Activated T-helper 2 cell treated with anti-CD3 and anti-CD28 coated beads, Interferon-gamma antibody, Interleukin-2, Interleukin-4, amounts not matched to agents 10 μg/mL and 5 μg/mL and 100 μg/mL, durations not matched to agents 14 hours and 24 hours and 36 hours (primary cell): ENCODE measurements at regions not wholly inside any gene's neighbourhood (a gene's known extent, or its start where the extent isn't known, plus 50 kb on each side); places are given as distances from the start of the nearest gene placed in this dataset.

Experiments used
- DNase-seq: peaks from one replicate; pipeline ENCODE4 v3.0.0; 2021; ENCODE audit warnings: low spot score
- H3K27ac Mint-ChIP-seq: one replicate; pipeline ENCODE4 v1.8.0; 2021; ENCODE audit warnings: mixed read lengths
- H3K27me3 Mint-ChIP-seq: one replicate; pipeline ENCODE4 v1.8.0; 2021; ENCODE audit warnings: low read depth, mixed read lengths
- H3K36me3 Mint-ChIP-seq: one replicate; pipeline ENCODE4 v1.8.0; 2021; ENCODE audit warnings: low read depth, mixed read lengths
- H3K4me1 Mint-ChIP-seq: one replicate; pipeline ENCODE4 v1.8.0; 2021; ENCODE audit warnings: low read depth, mixed read lengths
- H3K4me3 Mint-ChIP-seq: one replicate; pipeline ENCODE4 v1.8.0; 2021; ENCODE audit warnings: low read depth, mild to moderate bottlenecking, moderate library complexity, mixed read lengths
- H3K9me3 Mint-ChIP-seq: one replicate; pipeline ENCODE4 v1.8.0; 2021; ENCODE audit warnings: mixed read lengths
- intact Hi-C: fragments of 100-400 bp; cut with micrococcal nuclease; formaldehyde crosslinking; loops from one replicate; pipeline ENCODE4 v1.15.1; 2023

- intact Hi-C loops, result no loop called here
- no peak for DNase-seq
- Mint-ChIP-seq H3K36me3 (no peaks in the 10 kb centered on the region), H3K4me3 (no peak overlapping the region), H3K9me3 (no peaks in the 10 kb centered on the region), H3K4me1 (no peaks in the 10 kb centered on the region), H3K27me3 (peaks cover 4% of the 10 kb centered on the region), H3K27ac (no peak overlapping the region)
These were observed 983.6 kb upstream of the NR2F2 start for GRCh38 chr15:95346721-95347475.

- intact Hi-C loops, result no loop called here
- Mint-ChIP-seq H3K4me3 (no peak overlapping the region), H3K4me1 (no peaks in the 10 kb centered on the region), H3K9me3 (no peaks in the 10 kb centered on the region), H3K36me3 (no peaks in the 10 kb centered on the region), H3K27ac (no peak overlapping the region), H3K27me3 (peaks cover 4% of the 10 kb centered on the region)
- DNase-seq, result no peak
These were observed 982.7 kb upstream of the NR2F2 start for GRCh38 chr15:95347837-95348236.

- intact Hi-C loops, result no loop called here
- Mint-ChIP-seq H3K4me3 (no peak overlapping the region), H3K9me3 (no peaks in the 10 kb centered on the region), H3K27me3 (peaks cover 3% of the 10 kb centered on the region), H3K4me1 (no peaks in the 10 kb centered on the region), H3K36me3 (no peaks in the 10 kb centered on the region), H3K27ac (no peak overlapping the region)
- DNase-seq, result no peak
These were observed 979.6 kb upstream of the NR2F2 start for GRCh38 chr15:95350908-95351307.

- no peaks in the 10 kb centered on the region for H3K36me3 Mint-ChIP-seq
- intact Hi-C loops, result no loop called here
- H3K9me3 Mint-ChIP-seq, result no peaks in the 10 kb centered on the region
- no peak for DNase-seq
- H3K27ac Mint-ChIP-seq, result no peak overlapping the region
- no peak overlapping the region for H3K4me3 Mint-ChIP-seq
- peaks cover 3% of the 10 kb centered on the region for H3K27me3 Mint-ChIP-seq
- no peaks in the 10 kb centered on the region for H3K4me1 Mint-ChIP-seq
These were observed 977.8 kb upstream of the NR2F2 start for GRCh38 chr15:95352631-95353187.

GRCh38 chr15:95353512-95353911, 977.0 kb upstream of the NR2F2 start:
- no peaks in the 10 kb centered on the region for H3K36me3 Mint-ChIP-seq
- no peak overlapping the region for H3K27ac Mint-ChIP-seq
- H3K9me3 Mint-ChIP-seq, result no peaks in the 10 kb centered on the region
- intact Hi-C loops, result no loop called here
- no peaks in the 10 kb centered on the region for H3K4me1 Mint-ChIP-seq
- peaks cover 3% of the 10 kb centered on the region for H3K27me3 Mint-ChIP-seq
- DNase-seq, result no peak
- no peak overlapping the region for H3K4me3 Mint-ChIP-seq

GRCh38 chr15:95359966-95360365, 970.5 kb upstream of the NR2F2 start:
- H3K4me3 Mint-ChIP-seq, result no peak overlapping the region
- no peaks in the 10 kb centered on the region for H3K27me3 Mint-ChIP-seq
- no peaks in the 10 kb centered on the region for H3K36me3 Mint-ChIP-seq
- no peak overlapping the region for H3K27ac Mint-ChIP-seq
- no peak for DNase-seq
- H3K9me3 Mint-ChIP-seq, result peaks cover 9% of the 10 kb centered on the region
- intact Hi-C loops, result no loop called here
- no peaks in the 10 kb centered on the region for H3K4me1 Mint-ChIP-seq

GRCh38 chr15:95362306-95362705, 968.2 kb upstream of the NR2F2 start:
- Mint-ChIP-seq H3K9me3 (peaks cover 12% of the 10 kb centered on the region), H3K27me3 (no peaks in the 10 kb centered on the region), H3K36me3 (no peaks in the 10 kb centered on the region), H3K4me3 (no peak overlapping the region), H3K27ac (no peak overlapping the region), H3K4me1 (no peaks in the 10 kb centered on the region)
- intact Hi-C loops, result no loop called here
- no peak for DNase-seq

- no peak for DNase-seq
- Mint-ChIP-seq H3K9me3 (peaks cover 12% of the 10 kb centered on the region), H3K36me3 (no peaks in the 10 kb centered on the region), H3K27ac (no peak overlapping the region), H3K27me3 (no peaks in the 10 kb centered on the region), H3K4me3 (no peak overlapping the region), H3K4me1 (no peaks in the 10 kb centered on the region)
- intact Hi-C loops, result no loop called here
These were observed 966.9 kb upstream of the NR2F2 start for GRCh38 chr15:95363646-95364045.

- Mint-ChIP-seq H3K9me3 (peaks cover 12% of the 10 kb centered on the region), H3K4me1 (no peaks in the 10 kb centered on the region), H3K4me3 (no peak overlapping the region), H3K27ac (no peak overlapping the region), H3K36me3 (no peaks in the 10 kb centered on the region), H3K27me3 (no peaks in the 10 kb centered on the region)
- DNase-seq, result no peak
- intact Hi-C loops, result no loop called here
These were observed 964.9 kb upstream of the NR2F2 start for GRCh38 chr15:95365511-95366107.

- Mint-ChIP-seq H3K4me3 (no peak overlapping the region), H3K27ac (no peak overlapping the region), H3K36me3 (no peaks in the 10 kb centered on the region), H3K4me1 (no peaks in the 10 kb centered on the region), H3K9me3 (peaks cover 3% of the 10 kb centered on the region), H3K27me3 (no peaks in the 10 kb centered on the region)
- intact Hi-C loops, result no loop called here
- DNase-seq, result no peak
These were observed 962.3 kb upstream of the NR2F2 start for GRCh38 chr15:95368191-95368590.

- Mint-ChIP-seq H3K4me3 (no peak overlapping the region), H3K27ac (no peak overlapping the region), H3K36me3 (no peaks in the 10 kb centered on the region), H3K4me1 (no peaks in the 10 kb centered on the region), H3K9me3 (peaks cover 3% of the 10 kb centered on the region), H3K27me3 (no peaks in the 10 kb centered on the region)
- intact Hi-C loops, result no loop called here
- DNase-seq, result no peak
These were observed 961.5 kb upstream of the NR2F2 start for GRCh38 chr15:95368755-95369601.

- no peaks in the 10 kb centered on the region for H3K4me1 Mint-ChIP-seq
- intact Hi-C loops, result no loop called here
- no peak overlapping the region for H3K27ac Mint-ChIP-seq
- peaks cover 2% of the 10 kb centered on the region for H3K9me3 Mint-ChIP-seq
- H3K27me3 Mint-ChIP-seq, result no peaks in the 10 kb centered on the region
- H3K36me3 Mint-ChIP-seq, result no peaks in the 10 kb centered on the region
- no peak for DNase-seq
- no peak overlapping the region for H3K4me3 Mint-ChIP-seq
These were observed 960.2 kb upstream of the NR2F2 start for GRCh38 chr15:95370291-95370690.

GRCh38 chr15:95371664-95372063, 958.8 kb upstream of the NR2F2 start:
- no peaks in the 10 kb centered on the region for H3K36me3 Mint-ChIP-seq
- no peaks in the 10 kb centered on the region for H3K9me3 Mint-ChIP-seq
- H3K4me1 Mint-ChIP-seq, result no peaks in the 10 kb centered on the region
- H3K4me3 Mint-ChIP-seq, result no peak overlapping the region
- intact Hi-C loops, result no loop called here
- DNase-seq, result no peak
- H3K27me3 Mint-ChIP-seq, result no peaks in the 10 kb centered on the region
- no peak overlapping the region for H3K27ac Mint-ChIP-seq
